K562 (cell line): ENCODE measurements at regions not wholly inside any gene's neighbourhood (a gene's known extent, or its start where the extent isn't known, plus 50 kb on each side); places are given as distances from the start of the nearest gene placed in this dataset.

Experiments used
- NR0B1 ChIP-seq: fragments of 450-650 bp; IDR thresholded peaks from one replicate; pipeline ENCODE4 v1.6.1; 2018; ENCODE audit warnings: mild to moderate bottlenecking, moderate library complexity; ENCODE audit not compliant: partially characterized antibody
- ZNF318 ChIP-seq, 2 experiments: fragments of 450-650 bp; IDR thresholded peaks; 2 replicates each; pipeline ENCODE4 v1.6.1; 2016; ENCODE audit warnings: mild to moderate bottlenecking in 2 of 2, borderline replicate concordance in 1 of 2, low read depth in 1 of 2, moderate library complexity in 1 of 2

- TF ChIP-seq NR0B1 (no peak), ZNF318 (IDR thresholded peaks at IDR 0.05; ENCODE audit: borderline replicate concordance in 1 of 2, low read depth in 1 of 2) (no peak)
These were observed 612.2 kb downstream of the HDGFL1 start (continued) for GRCh38 chr6:23181356-23182110.
